Panc1 (cell line): ENCODE measurements at regions not wholly inside any gene's neighbourhood (a gene's known extent, or its start where the extent isn't known, plus 50 kb on each side); places are given as distances from the start of the nearest gene placed in this dataset.

Experiments
- POLR2AphosphoS5 ChIP-seq: IDR thresholded peaks from 2 replicates; pipeline ENCODE4 v1.6.1; 2012; ENCODE audit warnings: mild to moderate bottlenecking, low read depth, low read length, moderate library complexity
- SIN3A ChIP-seq: IDR thresholded peaks from 2 replicates; pipeline ENCODE4 v1.6.1; 2012; ENCODE audit warnings: low read depth, mild to moderate bottlenecking, low read length, moderate library complexity, borderline replicate concordance; ENCODE audit not compliant: insufficient read depth
- TCF7L2 ChIP-seq: IDR thresholded peaks from 2 replicates; pipeline ENCODE4 v1.6.1; 2011; ENCODE audit warnings: mild to moderate bottlenecking, low read depth, low read length, inconsistent platforms
- TF ChIP-seq, protein P1 (sequence below): fragments of 450-650 bp; IDR thresholded peaks from 2 replicates; pipeline ENCODE4 v1.5.1; 2017; ENCODE audit warnings: mild to moderate bottlenecking
- TF ChIP-seq, protein P2 (sequence below), 2 experiments: IDR thresholded peaks; 2 replicates each; pipeline ENCODE4 v1.6.1; 2011 to 2012; ENCODE audit warnings: low read depth in 2 of 2, control low read depth in 1 of 2, low read length in 1 of 2, mild to moderate bottlenecking in 1 of 2, moderate library complexity in 1 of 2; ENCODE audit not compliant: insufficient read depth in 1 of 2

- TF ChIP-seq, protein P1, sequence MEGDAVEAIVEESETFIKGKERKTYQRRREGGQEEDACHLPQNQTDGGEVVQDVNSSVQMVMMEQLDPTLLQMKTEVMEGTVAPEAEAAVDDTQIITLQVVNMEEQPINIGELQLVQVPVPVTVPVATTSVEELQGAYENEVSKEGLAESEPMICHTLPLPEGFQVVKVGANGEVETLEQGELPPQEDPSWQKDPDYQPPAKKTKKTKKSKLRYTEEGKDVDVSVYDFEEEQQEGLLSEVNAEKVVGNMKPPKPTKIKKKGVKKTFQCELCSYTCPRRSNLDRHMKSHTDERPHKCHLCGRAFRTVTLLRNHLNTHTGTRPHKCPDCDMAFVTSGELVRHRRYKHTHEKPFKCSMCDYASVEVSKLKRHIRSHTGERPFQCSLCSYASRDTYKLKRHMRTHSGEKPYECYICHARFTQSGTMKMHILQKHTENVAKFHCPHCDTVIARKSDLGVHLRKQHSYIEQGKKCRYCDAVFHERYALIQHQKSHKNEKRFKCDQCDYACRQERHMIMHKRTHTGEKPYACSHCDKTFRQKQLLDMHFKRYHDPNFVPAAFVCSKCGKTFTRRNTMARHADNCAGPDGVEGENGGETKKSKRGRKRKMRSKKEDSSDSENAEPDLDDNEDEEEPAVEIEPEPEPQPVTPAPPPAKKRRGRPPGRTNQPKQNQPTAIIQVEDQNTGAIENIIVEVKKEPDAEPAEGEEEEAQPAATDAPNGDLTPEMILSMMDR, result no peak
- TF ChIP-seq POLR2AphosphoS5, result no peak
- no peak for TF ChIP-seq SIN3A
- TF ChIP-seq, protein P2, sequence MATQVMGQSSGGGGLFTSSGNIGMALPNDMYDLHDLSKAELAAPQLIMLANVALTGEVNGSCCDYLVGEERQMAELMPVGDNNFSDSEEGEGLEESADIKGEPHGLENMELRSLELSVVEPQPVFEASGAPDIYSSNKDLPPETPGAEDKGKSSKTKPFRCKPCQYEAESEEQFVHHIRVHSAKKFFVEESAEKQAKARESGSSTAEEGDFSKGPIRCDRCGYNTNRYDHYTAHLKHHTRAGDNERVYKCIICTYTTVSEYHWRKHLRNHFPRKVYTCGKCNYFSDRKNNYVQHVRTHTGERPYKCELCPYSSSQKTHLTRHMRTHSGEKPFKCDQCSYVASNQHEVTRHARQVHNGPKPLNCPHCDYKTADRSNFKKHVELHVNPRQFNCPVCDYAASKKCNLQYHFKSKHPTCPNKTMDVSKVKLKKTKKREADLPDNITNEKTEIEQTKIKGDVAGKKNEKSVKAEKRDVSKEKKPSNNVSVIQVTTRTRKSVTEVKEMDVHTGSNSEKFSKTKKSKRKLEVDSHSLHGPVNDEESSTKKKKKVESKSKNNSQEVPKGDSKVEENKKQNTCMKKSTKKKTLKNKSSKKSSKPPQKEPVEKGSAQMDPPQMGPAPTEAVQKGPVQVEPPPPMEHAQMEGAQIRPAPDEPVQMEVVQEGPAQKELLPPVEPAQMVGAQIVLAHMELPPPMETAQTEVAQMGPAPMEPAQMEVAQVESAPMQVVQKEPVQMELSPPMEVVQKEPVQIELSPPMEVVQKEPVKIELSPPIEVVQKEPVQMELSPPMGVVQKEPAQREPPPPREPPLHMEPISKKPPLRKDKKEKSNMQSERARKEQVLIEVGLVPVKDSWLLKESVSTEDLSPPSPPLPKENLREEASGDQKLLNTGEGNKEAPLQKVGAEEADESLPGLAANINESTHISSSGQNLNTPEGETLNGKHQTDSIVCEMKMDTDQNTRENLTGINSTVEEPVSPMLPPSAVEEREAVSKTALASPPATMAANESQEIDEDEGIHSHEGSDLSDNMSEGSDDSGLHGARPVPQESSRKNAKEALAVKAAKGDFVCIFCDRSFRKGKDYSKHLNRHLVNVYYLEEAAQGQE (IDR thresholded peaks at IDR 0.05; ENCODE audit: insufficient read depth in 1 of 2, low read depth in 2 of 2, low read length in 1 of 2), result no peak
- no peak for TF ChIP-seq TCF7L2
Measured at GRCh38 chr4:135353008-135353407, 1151.4 kb upstream of the PABPC4L start.
